HG03064 (cell line): ENCODE measurements at regions not wholly inside any gene's neighbourhood (a gene's known extent, or its start where the extent isn't known, plus 50 kb on each side); places are given as distances from the start of the nearest gene placed in this dataset.
"Not testable (repeated sequence)": the region's sequence is repeated elsewhere in the genome, so short reads cannot be mapped to it uniquely, and the experiment has no call there.

Source experiments
- ATAC-seq: cut with Tn5 transposase; IDR thresholded peaks from one replicate; pipeline ENCODE4 v1.9.1; 2021; ENCODE audit warnings: low read depth; ENCODE audit not compliant: unreplicated experiment

DNA sequence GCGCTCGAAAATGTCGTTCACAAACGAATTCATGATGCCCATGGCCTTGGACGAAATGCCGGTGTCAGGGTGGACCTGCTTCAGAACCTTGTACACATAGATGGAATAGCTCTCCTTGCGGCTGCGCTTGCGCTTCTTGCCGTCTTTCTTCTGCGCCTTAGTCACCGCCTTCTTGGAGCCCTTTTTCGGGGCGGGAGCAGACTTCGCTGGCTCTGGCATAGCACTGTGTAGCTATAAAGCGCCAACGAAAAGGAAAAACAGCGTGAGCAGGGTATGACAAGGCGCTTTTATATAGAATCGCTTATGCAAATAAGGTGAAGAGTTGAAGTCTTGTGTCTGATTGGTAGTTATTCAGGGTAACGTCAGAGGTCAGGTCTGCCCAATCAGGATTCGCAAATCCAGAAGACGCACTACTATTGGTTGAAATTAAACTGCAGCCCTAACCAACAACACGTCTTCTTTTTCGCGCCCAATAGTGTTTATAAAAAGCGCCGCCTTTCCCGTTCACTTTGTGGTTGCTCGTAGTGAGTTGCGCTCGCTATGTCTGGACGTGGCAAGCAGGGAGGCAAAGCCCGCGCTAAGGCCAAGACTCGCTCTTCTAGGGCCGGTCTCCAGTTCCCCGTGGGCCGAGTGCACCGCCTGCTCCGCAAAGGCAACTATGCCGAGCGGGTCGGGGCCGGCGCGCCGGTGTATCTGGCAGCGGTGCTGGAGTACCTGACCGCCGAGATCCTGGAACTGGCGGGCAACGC lies 114.8 kb upstream of the PRSS16 start:
- peak; percentile 70 for ATAC-seq

DNA sequence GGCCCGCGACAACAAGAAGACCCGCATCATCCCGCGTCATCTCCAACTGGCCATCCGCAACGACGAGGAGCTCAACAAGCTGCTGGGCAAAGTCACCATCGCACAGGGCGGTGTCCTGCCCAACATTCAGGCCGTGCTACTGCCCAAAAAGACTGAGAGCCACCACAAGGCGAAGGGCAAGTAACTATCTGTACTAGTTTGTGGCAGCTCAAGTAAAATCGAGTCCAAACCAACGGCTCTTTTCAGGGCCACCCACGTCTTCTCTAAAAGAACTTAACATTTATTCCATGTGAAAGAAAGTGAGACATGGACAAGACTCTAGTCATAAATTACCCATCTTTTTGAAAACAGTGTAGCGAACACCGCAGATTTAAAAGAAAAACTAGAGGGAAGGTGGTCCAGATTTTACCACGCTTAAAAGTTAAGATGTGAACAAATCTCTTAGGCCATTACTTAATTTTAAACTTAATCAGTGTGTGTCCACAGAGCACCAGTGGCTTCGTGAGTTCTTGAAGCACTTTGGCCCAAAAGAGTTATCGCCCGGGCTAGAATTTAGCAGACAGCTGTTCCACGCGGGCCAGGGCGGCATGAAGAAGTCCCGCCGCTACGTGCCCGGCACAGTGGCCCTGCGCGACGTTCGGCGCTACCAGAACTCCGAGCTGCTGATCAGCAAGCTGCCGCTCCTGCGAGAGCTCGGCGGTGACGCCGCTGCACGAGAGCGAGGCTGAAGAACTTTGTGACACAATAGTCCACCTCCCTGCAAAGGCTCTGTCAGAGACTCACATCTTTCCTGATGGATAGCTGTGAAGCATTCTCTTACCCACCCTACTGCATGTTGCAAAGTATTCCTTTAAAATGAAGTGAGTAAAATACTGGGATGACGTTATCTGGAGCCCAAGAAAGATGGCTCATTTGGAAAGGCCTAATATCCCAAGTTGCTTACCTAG lies 113.9 kb upstream of the PRSS16 start:
- ATAC-seq: no peak

DNA sequence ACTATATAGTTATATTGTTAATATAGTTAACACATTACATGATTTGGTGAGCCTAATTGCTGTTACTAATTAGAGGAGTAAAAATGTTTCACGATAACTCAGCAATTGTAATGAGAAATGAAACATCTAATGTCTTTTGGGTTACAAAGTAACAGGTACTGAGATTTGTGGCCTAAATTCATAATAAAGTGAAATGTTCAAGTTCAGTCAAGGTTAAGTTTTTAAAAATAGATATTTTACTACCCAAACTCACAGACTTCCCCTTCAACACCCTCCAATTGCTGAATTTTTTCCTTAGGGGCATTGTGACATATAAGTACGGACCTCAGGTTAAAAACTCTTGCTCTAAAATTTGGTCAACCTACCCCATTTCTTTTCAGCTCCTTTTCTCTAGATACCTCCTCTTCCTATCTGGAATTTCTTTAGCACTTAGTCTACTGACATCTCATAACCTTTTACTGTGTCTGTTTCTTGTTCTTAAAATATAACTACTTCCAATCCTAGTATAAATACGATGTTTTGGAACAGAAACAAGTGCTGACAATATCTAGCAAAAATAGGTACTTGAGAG lies 112.3 kb upstream of the PRSS16 start:
- no peak for ATAC-seq

DNA sequence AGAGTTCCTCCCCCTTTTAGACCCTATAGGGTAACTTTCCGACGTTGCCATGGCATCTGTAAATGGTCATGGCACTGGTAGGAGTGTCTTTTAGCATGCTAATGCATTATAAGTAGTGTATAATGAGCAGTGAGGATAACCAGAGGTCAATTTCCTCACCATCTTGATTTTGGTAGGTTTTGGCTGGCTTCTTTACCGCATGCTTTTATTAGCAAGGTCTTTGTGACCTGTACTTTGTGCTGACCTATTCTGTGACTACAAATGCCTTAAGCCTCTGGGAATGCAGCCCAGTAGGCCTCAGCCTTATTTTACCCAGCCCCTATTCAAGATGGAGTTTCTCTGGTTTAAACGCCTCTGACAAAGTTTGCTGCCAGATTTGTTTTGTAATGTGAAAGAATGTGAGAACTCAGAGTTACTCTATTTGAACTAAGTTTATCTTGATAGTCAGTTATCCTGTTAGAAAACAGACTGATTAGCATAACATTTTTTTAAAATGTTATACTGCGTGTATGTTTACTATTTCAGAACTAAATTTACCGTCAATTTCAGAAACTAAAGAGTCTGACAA lies 111.3 kb upstream of the PRSS16 start:
- ATAC-seq: no peak

DNA sequence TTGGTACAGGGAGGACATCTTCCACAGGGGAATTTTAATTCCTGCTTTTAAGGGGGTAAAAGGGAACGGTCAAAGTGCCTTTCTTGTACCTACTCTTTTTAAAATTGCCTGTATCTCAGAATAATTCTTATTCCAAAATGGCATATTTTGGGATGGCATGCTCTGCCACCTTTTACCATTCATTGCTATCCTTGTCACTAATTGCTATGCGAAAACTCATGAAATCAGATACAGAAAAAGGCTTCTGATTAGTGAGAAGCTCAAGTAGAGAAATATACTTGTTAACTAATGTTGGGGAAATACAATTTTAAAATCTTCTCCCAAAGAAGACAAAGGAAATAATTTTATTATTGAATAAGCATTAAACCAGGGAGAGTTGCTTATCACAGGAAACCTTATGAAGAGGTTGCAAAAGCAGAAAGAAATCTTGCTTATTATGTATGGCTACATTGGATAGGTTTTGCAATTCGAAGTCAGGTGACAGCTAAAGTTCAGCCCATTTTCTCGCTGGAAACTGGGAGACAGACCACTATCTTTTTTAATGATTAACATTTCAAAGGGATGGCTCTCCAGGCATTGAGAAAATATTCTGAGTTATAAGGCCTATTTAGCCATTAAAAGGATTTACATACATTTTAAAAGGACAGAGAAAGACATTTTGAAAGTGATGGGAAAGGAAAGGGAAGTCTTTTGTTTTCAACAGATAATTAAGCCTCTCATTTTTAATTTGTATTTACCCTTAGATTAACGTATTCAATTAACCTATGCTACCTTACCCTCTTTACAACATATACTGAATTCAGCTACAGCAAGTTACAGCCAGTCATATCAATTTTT lies 110.3 kb upstream of the PRSS16 start:
- ATAC-seq: no peak

DNA sequence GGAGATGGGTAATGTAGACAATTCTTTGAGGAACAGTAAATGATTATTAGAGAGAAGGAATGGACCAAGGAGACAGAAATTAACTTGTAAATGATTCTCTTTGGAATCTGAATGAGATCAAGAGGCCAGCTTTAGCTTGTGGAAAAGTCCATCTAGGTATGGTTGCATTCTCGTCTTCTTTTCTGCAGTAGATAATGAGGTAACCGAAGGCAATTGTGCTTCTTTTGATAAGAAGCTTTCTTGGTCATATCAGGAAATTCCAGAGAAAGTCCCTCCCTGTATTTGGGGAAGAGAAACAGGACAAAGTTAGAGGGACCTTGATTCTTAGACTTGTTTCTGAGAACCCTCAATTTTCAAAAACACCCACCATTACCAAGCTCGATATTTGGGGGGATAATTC lies 109.1 kb upstream of the PRSS16 start:
- no peak for ATAC-seq

DNA sequence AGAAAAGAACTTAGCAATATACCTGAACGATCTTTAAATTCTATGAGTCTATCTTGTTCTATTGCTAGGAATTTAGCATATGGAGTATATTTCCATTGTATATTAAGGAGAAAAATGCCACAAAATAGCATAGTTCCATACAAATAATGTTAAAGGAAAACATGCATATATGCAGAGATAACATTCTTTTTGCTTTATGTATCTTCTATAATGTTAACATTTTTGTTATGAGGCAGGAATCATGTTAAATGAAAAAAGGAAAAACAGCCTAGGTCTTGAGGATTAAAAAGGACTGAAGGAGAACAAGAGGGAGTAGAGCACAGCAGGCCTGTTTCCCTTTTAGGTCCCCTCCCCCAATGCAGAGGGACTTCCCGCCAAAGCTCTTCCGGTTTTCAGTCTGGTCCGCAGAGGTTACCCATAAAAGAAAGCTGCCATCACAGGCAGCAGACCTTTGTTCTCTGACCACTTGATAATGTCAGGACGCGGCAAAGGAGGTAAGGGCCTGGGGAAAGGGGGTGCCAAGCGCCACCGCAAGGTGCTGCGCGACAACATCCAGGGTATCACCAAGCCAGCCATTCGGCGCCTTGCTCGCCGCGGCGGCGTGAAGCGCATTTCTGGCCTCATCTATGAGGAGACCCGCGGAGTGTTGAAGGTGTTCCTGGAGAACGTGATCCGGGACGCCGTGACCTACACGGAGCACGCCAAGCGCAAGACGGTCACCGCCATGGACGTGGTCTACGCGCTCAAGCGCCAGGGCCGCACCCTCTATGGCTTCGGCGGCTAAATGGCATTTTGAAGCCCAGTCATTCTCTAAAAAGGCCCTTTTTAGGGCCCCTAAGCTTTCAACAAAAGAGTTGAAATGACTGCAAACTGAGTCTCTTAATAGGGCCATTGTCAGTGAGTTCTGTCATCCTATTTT lies 108.4 kb upstream of the PRSS16 start:
- ATAC-seq: peak; percentile 66

DNA sequence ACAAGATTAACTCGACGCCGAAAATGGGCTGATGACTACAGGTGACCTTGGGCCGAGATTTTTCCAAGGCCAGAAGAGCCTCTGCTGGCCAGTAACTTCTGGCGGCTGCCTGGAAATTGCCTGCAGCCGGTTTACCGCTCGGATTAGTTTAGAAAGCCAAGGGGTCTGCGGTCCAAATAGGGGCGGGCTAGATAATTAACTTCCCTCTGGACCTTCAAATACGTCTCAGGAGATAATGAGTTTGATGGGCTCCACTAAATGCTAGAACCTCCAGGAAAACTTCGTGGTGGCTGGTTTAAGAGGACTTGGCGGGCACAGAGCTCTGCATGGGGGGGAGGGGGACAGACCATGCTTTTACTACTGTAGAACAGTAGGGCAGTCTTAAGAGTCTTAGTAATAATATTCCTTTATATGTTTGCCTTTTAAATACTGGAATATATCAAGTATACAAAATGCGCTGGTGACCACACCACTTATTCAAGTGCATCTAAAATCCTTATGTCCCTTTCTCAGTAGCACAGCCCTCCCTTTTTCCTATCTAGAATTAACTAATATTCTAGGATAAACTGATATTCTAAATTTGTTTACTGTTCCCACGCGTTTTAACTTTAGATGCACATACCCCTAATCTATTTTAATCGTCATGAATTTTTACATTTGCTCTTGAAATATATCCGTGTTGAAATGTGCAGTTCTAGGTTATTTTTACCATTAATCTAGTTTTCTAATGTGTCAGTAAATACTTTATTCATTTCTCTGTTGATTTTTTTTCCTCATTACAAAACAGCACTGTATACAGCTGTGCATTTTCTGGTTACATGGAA lies 107.5 kb upstream of the PRSS16 start:
- ATAC-seq: peak; percentile 7

DNA sequence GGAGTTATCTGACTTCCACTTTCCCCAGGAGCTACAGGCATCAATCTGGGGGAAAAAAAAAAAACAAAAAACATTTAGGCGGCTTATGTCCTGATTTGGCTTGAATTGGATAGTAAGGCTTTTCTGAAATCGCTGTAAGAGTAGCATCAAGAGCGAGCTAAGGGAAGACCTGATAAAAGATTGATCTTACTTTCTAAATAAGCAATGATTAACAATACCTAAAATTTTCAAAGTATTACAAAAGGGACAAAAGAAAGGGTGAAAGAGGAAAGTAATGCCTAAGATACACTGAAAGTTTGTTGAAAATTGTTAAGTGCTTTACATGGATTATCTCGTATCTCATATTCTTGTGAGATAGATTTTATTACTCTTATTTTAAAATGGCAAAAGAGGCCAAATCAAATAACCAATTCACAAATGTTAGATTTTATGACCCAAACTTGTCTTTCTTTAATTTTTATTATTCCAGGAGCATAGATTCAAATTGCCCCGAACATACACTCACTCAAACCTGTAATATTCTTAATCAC lies 106.4 kb upstream of the PRSS16 start:
- no peak for ATAC-seq

DNA sequence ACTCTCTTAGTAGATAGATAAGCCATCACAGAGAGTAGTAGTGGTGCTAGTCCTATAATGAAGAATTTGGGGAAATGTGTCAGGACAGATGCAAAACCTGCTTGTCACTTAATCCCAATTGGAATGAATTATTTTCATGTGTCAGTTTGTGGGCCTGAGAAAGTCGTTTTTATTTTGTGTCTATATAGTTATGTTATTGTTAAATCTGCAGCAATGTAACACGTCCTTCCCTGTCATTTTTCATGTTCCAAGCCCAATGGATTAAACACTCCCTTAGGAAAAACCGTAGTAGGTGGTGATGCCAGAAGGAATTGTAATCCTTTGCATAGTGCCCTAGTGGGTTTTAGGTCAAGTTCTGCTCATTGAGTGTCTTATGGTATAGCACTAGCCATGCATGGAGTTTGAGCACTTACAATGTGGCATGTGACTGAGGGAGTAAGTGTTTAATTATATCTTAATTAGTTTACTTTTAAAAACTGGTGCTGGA lies 105.9 kb upstream of the PRSS16 start:
- no peak for ATAC-seq

DNA sequence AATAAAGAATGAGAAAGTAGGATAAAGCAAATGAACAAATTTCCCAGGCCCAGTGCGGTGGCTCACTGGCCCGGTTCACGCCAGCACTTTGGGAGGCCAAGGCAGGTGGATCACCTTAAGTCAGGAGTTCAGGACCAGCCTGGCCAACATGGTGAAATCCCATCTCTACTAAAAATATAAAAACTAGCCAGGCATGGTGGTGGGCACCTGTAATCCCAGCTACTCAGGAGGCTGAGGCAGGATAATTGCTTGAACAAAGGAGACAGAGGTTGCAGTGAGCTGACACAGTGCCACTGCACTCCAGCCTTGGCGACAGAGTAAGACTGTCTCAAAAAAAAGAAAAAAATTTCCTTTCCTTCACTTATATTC lies 104.5 kb upstream of the PRSS16 start:
- ATAC-seq: not testable (repeated sequence)

DNA sequence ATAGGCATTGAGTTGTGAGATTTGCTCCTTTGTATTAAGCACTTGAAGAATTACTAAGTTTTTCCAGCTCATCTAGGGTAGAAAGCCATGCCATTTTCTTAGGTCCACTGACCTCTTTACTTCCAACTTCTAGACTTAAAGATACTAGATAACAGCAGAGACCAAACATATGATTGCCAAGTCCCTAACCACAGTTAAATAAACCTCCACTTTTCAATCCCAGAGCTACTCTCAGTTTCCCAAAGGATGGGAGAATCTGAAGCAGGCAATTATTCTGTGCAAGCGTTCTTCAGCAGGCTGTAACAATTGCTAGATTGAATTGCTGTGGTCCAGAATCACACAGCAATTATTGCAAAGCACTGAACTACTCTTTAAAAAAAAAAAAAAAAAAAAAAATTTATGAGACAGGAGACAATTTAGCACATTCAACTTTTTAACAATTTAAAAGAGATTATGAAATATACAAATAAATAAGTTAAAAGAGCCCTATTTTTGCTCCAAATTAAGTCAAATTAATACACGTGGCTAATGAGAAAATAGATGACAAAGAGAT lies 104.0 kb upstream of the PRSS16 start:
- no peak for ATAC-seq

DNA sequence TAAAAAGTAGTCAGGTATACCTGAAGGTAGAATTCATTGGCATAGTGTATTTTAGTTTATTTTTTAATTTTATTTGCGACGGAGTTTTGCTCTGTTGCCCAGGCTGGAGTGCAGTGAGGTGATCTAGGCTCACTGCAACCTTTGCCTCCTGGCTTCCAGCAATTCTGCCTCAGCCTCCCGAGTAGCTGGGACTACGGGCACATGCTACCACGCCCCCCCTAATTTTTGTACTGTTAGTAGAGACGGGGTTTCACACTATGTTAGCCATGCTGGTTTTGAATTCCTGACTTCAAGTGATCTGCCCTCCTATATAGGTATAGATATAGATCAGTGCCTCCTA lies 102.8 kb upstream of the PRSS16 start:
- ATAC-seq: no peak

DNA sequence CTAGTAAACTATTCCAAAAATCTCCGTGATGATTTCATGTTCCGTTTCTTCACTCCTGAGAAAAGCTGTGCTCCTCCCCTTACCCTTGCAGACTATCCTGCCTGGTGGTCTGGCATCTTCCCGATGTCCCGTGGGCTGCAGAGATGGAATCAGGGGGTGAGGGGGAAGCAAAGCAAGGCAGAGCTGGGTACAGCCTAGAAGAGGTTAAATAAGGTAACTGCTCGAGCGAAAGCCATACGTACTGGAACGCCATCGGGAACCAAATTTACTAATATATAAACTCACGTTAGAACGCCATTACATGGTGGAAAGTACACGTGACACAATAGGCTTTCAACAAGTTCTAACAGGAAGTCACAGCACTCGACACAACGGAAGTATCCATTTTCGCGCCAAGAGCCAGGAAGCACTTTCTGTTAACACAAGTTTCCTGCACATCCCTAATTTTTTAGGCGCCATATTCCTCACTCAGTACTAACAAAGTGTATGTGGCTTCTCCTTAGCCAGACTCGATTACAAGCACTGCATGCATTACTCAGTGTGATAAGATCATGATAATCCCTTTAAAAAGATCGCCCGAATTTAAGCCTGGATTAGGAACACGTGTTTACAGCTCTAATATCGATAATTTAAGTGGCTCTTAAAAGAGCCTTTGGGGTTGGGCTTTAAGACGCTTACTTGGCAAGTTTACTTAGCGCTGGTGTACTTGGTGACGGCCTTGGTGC lies 101.6 kb upstream of the PRSS16 start:
- no peak for ATAC-seq

DNA sequence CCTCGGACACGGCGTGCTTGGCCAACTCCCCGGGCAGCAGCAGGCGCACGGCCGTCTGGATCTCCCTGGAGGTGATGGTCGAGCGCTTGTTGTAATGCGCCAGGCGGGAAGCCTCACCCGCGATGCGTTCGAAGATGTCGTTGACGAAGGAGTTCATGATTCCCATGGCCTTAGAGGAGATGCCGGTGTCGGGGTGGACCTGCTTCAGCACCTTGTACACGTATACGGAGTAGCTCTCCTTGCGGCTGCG lies 101.1 kb upstream of the PRSS16 start:
- ATAC-seq: not testable (repeated sequence)

DNA sequence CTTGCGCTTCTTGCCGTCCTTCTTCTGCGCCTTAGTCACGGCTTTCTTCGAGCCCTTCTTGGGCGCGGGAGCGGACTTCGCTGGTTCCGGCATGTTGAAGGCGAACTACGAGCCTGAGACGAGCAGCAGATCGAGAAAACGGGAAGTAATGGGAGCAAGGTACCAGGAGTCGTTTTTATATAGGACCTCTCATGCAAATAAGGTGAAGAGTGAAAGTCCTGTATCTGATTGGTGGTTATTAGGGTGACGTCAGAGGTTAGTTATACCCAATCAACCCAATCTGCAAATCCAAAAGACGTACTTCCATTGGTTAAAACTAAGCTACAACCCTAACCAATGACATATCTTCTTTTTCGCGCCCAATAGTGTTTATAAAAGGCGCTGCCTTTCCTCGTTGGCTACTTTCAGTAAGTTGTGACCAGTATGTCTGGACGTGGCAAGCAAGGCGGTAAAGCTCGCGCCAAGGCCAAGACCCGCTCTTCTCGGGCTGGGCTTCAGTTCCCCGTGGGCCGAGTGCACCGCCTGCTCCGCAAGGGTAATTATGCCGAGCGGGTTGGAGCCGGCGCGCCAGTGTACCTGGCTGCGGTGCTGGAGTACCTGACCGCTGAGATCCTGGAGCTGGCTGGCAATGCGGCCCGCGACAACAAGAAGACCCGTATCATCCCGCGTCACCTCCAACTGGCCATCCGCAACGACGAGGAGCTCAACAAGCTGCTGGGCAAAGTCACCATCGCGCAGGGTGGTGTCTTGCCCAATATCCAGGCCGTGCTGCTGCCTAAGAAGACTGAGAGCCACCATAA lies 100.6 kb upstream of the PRSS16 start:
- peak; percentile 68 for ATAC-seq

DNA sequence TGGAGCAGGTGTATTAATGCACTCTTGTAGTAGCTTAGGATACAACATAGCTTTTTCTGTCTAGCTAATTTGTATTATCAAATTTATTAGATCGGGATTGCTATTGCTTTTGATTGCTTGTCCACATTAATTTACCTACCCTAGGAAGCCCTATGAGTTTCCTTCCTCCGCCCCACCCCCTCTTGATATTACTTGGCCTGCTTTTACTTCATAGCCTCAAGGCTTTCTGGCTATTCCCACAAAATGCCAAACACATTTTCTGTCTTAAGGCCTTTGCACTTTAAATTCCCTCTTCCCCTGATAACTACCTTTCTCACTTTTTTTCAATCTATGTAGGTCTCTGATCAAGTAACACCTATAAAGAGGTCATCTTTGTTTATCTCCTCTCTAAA lies 99.1 kb upstream of the PRSS16 start:
- ATAC-seq: no peak
